Cardiac fibroblast (primary cell): ENCODE measurements at regions not wholly inside any gene's neighbourhood (a gene's known extent, or its start where the extent isn't known, plus 50 kb on each side); places are given as distances from the start of the nearest gene placed in this dataset.

Experiments
- DNase-seq, 2 donors: peaks; one replicate each; pipeline versions ENCODE4 v3.0.0 to v3.0.0-alpha.2; 2010; ENCODE audit warnings: low read depth in 2 of 2
- H3K4me3 ChIP-seq, 2 donors: replicated peaks in 1 of 2; 1 replicate in 1 of 2; 2 replicates in 1 of 2; pipeline ENCODE4 v1.5.1; 2011; ENCODE audit warnings: low read depth in 2 of 2, low read length in 2 of 2, mild to moderate bottlenecking in 2 of 2, moderate library complexity in 1 of 2
- TF ChIP-seq, protein P1 (sequence below): IDR thresholded peaks from one replicate; pipeline ENCODE4 v1.5.1; 2011; ENCODE audit warnings: low read depth, mild to moderate bottlenecking, low read length, inconsistent platforms

DNA sequence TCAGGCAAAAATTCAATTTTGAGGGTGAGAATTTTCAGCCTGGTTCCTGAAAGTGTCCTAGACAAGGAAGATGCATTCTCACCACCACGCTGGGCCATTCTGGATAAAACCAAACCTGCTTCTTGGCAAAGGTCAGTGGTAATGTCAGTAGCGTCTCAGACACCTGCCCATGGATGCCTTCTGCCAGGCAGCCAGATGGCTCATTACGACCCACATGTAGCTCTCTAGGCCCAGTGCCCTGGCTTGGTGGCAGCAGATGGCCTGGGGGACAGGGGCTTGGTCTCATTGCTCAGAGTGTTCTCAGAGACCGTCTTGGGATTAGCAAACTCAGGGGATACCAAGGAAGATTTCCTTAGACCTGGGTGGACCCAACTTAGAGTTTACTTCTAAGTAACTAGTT, 105.1 kb downstream of the ARF6 start:
- no peak overlapping the region for H3K4me3 ChIP-seq
- DNase-seq = no peak
- TF ChIP-seq, protein P1, sequence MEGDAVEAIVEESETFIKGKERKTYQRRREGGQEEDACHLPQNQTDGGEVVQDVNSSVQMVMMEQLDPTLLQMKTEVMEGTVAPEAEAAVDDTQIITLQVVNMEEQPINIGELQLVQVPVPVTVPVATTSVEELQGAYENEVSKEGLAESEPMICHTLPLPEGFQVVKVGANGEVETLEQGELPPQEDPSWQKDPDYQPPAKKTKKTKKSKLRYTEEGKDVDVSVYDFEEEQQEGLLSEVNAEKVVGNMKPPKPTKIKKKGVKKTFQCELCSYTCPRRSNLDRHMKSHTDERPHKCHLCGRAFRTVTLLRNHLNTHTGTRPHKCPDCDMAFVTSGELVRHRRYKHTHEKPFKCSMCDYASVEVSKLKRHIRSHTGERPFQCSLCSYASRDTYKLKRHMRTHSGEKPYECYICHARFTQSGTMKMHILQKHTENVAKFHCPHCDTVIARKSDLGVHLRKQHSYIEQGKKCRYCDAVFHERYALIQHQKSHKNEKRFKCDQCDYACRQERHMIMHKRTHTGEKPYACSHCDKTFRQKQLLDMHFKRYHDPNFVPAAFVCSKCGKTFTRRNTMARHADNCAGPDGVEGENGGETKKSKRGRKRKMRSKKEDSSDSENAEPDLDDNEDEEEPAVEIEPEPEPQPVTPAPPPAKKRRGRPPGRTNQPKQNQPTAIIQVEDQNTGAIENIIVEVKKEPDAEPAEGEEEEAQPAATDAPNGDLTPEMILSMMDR = no peak

- TF ChIP-seq, protein P1 = no peak
- DNase-seq = peak; percentile 73 to 91
- no peak overlapping the region for H3K4me3 ChIP-seq
These were observed 106.4 kb downstream of the ARF6 start for GRCh38 chr14:49999146-49999761.

GRCh38 chr14:49999826-50000379, 107.0 kb downstream of the ARF6 start:
- TF ChIP-seq, protein P1 = no peak
- no peak for DNase-seq
- H3K4me3 ChIP-seq = no peak overlapping the region

GRCh38 chr14:50000380-50001150, 107.7 kb downstream of the ARF6 start:
- TF ChIP-seq, protein P1 = no peak
- H3K4me3 ChIP-seq = no peak overlapping the region

GRCh38 chr14:50001151-50001998, 108.5 kb downstream of the ARF6 start:
- peak; percentile 67 to 86 for DNase-seq
- no peak overlapping the region for H3K4me3 ChIP-seq

More at GRCh38 chr14:50000380-50001150, 107.7 kb downstream of the ARF6 start:
- peak; percentile 84 to 90 for DNase-seq

More at GRCh38 chr14:50001151-50001998, 108.5 kb downstream of the ARF6 start:
- TF ChIP-seq, protein P1 = no peak
